RKO (cell line): ENCODE measurements at regions not wholly inside any gene's neighbourhood (a gene's known extent, or its start where the extent isn't known, plus 50 kb on each side); places are given as distances from the start of the nearest gene placed in this dataset.

Source experiments
- DNase-seq: peaks from one replicate; pipeline ENCODE4 v3.0.0-alpha.2; 2016; ENCODE audit warnings: low spot score

DNA sequence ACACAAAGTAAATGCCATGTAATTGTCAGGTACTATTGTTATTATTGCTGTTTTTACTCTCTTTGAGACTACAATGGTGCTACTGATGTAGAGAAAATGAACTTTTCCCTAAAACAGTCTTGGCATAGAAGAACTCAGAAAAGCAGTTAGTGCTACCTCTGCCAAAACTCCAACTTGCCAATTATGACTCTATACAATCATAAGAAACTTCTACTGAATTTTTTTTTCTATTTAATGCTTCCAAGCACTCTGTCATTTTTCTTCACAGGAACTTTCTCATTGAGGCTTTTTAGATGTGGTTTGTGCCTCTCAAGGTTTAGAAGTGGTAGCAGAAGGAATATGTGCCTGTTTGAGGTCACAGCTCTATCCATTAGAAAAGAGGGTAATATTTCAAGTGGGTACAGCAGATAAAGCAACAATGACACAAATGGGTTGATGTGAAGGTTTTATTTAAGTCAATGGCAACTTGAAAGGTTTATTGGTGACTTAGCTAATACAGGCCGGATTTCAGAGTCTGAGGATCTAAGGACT lies 64.0 kb upstream of the FERD3L start:
- DNase-seq = no peak

DNA sequence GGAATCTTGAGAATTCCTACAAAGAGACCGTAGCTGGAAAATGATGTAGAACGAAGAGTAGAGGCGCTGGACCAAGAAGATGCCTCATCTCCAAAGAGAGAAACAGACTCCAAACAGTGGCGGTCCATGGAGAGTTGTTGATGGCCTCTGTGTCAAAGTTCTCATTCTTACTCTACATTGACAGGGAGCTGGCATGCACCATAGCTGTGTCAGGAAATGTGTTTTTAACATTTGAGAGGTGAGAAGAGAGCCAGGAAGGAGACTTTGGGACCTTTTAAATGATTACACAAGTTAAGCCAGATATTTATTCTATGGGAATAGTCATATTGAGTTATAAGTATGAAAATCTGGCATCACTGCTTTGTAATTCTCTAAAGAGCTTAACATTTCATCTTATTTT lies 61.5 kb upstream of the FERD3L start:
- DNase-seq = no peak

DNA sequence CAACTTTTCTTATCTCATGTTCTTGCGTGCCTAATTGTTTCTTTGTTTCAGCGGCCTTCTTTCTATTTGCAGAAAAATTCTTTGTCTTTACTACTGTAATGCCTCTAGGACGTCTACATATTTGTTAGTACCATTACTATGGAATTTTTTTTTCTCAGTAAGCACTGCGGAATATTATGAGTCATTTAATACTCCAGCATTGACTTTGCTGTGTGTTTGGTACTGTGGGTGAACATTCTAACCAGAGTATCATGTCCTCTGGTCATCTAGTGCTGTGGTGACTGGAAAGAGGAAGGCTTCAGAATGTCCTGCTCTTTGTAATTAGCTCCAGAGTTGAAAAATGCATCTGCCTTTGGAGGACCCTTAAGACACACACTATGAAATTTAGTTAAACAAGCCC lies 58.5 kb upstream of the FERD3L start:
- no peak for DNase-seq

DNA sequence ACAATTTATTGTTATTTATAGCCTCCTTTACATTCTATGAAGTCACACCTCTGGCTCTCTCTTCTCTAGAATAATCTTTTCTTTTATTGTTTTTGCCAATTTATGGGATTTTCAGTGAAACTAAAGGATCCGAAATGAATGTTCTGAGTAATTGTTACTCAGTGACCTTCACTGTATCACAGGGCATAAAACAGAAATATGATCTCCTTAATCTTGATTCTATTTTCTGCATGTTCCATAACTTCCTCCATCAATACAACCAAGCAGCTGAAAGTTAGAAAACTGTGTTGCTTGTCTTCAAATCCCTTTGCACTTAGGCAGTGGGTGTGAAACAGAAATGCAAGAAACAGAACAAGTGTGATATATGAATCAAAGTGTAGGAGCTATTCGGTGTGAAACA lies 57.4 kb upstream of the FERD3L start:
- DNase-seq = no peak
